IMR-90 (cell line): ENCODE measurements at regions not wholly inside any gene's neighbourhood (a gene's known extent, or its start where the extent isn't known, plus 50 kb on each side); places are given as distances from the start of the nearest gene placed in this dataset.

ENCODE experiments used
- ATAC-seq: fragments of 200-7000 bp; cut with Tn5 transposase; 2 replicates; pipeline ENCODE4 v1.9.1; 2020; ENCODE audit warnings: low read depth, mild to moderate bottlenecking, moderate library complexity
- BruUV-seq: library from RNA; stranded (reverse); fragments of 400-500 nt; replicated peaks from 2 replicates; lab custom pipeline; 2021; lab: Mats Ljungman, UMichigan
- CTCF ChIA-PET: fragments of 300-600 bp; formaldehyde crosslinking; extraction: SDS; loops from one replicate; lab custom pipeline; 2021; ENCODE audit warnings: antibody characterized with exemption; lab: Yijun Ruan, JAX
- POLR2A ChIA-PET: fragments of 300-600 bp; sonication (Branson Sonifier 250); formaldehyde crosslinking; loops from one replicate; lab custom pipeline; 2022; ENCODE audit warnings: antibody characterized with exemption; ENCODE audit not compliant: unreplicated experiment; lab: Charles Lee
- DNase-seq: peaks from one replicate; pipeline ENCODE4 v3.0.0; 2013
- H2AFZ ChIP-seq: replicated peaks from 2 replicates; pipeline ENCODE3; 2013; ENCODE audit warnings: low read length, mild to moderate bottlenecking; ENCODE audit not compliant: poor library complexity
- H2AK5ac ChIP-seq: 2 replicates; pipeline ENCODE4 v1.6.1; 2013; ENCODE audit warnings: low read depth, low read length, inconsistent platforms
- H2AK9ac ChIP-seq: replicated peaks from 2 replicates; pipeline ENCODE3; 2013; ENCODE audit warnings: mild to moderate bottlenecking, low read depth, low read length, moderate library complexity; ENCODE audit not compliant: poor library complexity
- H2BK120ac ChIP-seq: 2 replicates; pipeline ENCODE4 v1.6.1; 2013; ENCODE audit warnings: low read depth, low read length, inconsistent platforms
- H2BK15ac ChIP-seq: 3 replicates; pipeline ENCODE4 v1.6.1; 2013; ENCODE audit warnings: low read depth, low read length, inconsistent platforms
- H2BK20ac ChIP-seq: 2 replicates; pipeline ENCODE4 v1.6.1; 2013; ENCODE audit warnings: low read depth, mild to moderate bottlenecking, inconsistent platforms, low read length, moderate library complexity
- H2BK5ac ChIP-seq: 2 replicates; pipeline ENCODE4 v1.6.1; 2013; ENCODE audit warnings: mild to moderate bottlenecking, low read depth, low read length, inconsistent platforms; ENCODE audit not compliant: poor library complexity, severe bottlenecking
- H3K14ac ChIP-seq: replicated peaks from 2 replicates; pipeline ENCODE4 v1.6.1; 2013; ENCODE audit warnings: low read depth, low read length, inconsistent platforms
- H3K18ac ChIP-seq: 2 replicates; pipeline ENCODE4 v1.6.1; 2013; ENCODE audit warnings: low read depth, low read length, control low read depth
- H3K23ac ChIP-seq: 2 replicates; pipeline ENCODE4 v1.6.1; 2013; ENCODE audit warnings: low read depth, low read length, inconsistent platforms
- H3K27ac ChIP-seq: 2 replicates; pipeline ENCODE4 v1.5.1; 2013; ENCODE audit warnings: mild to moderate bottlenecking, control low read depth, low read length; ENCODE audit not compliant: insufficient read depth
- H3K27me3 ChIP-seq: 2 replicates; pipeline ENCODE4 v1.6.1; 2013; ENCODE audit warnings: low read length; ENCODE audit not compliant: control insufficient read depth, insufficient read depth
- H3K36me3 ChIP-seq: 2 replicates; pipeline ENCODE4 v1.6.1; 2013; ENCODE audit warnings: low read length, mixed read lengths; ENCODE audit not compliant: control insufficient read depth, insufficient read depth
- H3K4ac ChIP-seq: 2 replicates; pipeline ENCODE4 v1.6.1; 2013; ENCODE audit warnings: low read depth, low read length, inconsistent platforms
- H3K4me1 ChIP-seq: 2 replicates; pipeline ENCODE4 v1.6.1; 2013; ENCODE audit warnings: low read length, mixed read lengths; ENCODE audit not compliant: control insufficient read depth, insufficient read depth
- H3K4me2 ChIP-seq: 2 replicates; pipeline ENCODE4 v1.6.1; 2013; ENCODE audit warnings: low read depth, mild to moderate bottlenecking, control low read depth, low read length, moderate library complexity
- H3K4me3 ChIP-seq: 2 replicates; pipeline ENCODE4 v1.5.1; 2013; ENCODE audit warnings: low read depth, mild to moderate bottlenecking, control low read depth, low read length, moderate library complexity; ENCODE audit not compliant: insufficient read depth
- H3K56ac ChIP-seq: 2 replicates; pipeline ENCODE4 v1.6.1; 2013; ENCODE audit warnings: low read length, inconsistent platforms; ENCODE audit not compliant: insufficient read depth; ENCODE audit errors: extremely low read depth
- H3K79me1 ChIP-seq, 2 experiments: 2 replicates each; pipeline ENCODE4 v1.6.1; 2013; ENCODE audit warnings: low read length in 2 of 2, inconsistent platforms in 1 of 2, low read depth in 1 of 2
- H3K9ac ChIP-seq: 2 replicates; pipeline ENCODE4 v1.6.1; 2013; ENCODE audit warnings: low read depth, low read length, control low read depth
- H3K9me1 ChIP-seq: 2 replicates; pipeline ENCODE4 v1.6.1; 2013; ENCODE audit warnings: low read length, inconsistent platforms; ENCODE audit not compliant: insufficient read depth
- H3K9me3 ChIP-seq: 2 replicates; pipeline ENCODE4 v1.6.1; 2013; ENCODE audit warnings: low read length; ENCODE audit not compliant: control insufficient read depth, insufficient read depth
- H4K20me1 ChIP-seq: 2 replicates; pipeline ENCODE4 v1.6.1; 2013; ENCODE audit warnings: low read length, inconsistent platforms; ENCODE audit not compliant: insufficient read depth
- H4K5ac ChIP-seq: 2 replicates; pipeline ENCODE4 v1.6.1; 2013; ENCODE audit warnings: mild to moderate bottlenecking, low read depth, low read length, control low read depth
- H4K8ac ChIP-seq, 2 experiments: 2 replicates each; pipeline ENCODE4 v1.6.1; 2013; ENCODE audit warnings: low read depth in 2 of 2, low read length in 2 of 2, control low read depth in 1 of 2, inconsistent platforms in 1 of 2
- H4K91ac ChIP-seq: 2 replicates; pipeline ENCODE4 v1.6.1; 2013; ENCODE audit warnings: low read depth, low read length, inconsistent platforms; ENCODE audit not compliant: insufficient read depth
- BHLHE40 ChIP-seq: fragments of 150-350 bp; IDR thresholded peaks from 2 replicates; pipeline ENCODE4 v1.6.1; 2016; ENCODE audit warnings: mild to moderate bottlenecking, low read depth, low read length
- CEBPB ChIP-seq: IDR thresholded peaks from 2 replicates; pipeline ENCODE4 v1.6.1; 2012; ENCODE audit warnings: low read depth, low read length, improper control_type of control experiment
- CHD1 ChIP-seq: IDR thresholded peaks from 2 replicates; pipeline ENCODE4 v1.6.1; 2012; ENCODE audit warnings: low read depth, low read length, improper control_type of control experiment
- FOS ChIP-seq: fragments of 150-350 bp; IDR thresholded peaks from 2 replicates; pipeline ENCODE4 v1.6.1; 2016; ENCODE audit warnings: low read depth, low read length
- MAFK ChIP-seq: IDR thresholded peaks from 2 replicates; pipeline ENCODE4 v1.6.1; 2012; ENCODE audit warnings: low read depth, low read length, improper control_type of control experiment
- MAZ ChIP-seq: IDR thresholded peaks from 2 replicates; pipeline ENCODE4 v1.6.1; 2012; ENCODE audit warnings: low read depth, mild to moderate bottlenecking, low read length, improper control_type of control experiment, moderate library complexity, borderline replicate concordance
- MXI1 ChIP-seq: IDR thresholded peaks from 2 replicates; pipeline ENCODE4 v1.6.1; 2012; ENCODE audit warnings: low read depth, mild to moderate bottlenecking, low read length, moderate library complexity, borderline replicate concordance
- NFE2L2 ChIP-seq: fragments of 150-350 bp; IDR thresholded peaks from 2 replicates; pipeline ENCODE4 v1.6.1; 2016; ENCODE audit warnings: low read depth, mild to moderate bottlenecking, low read length
- POLR2A ChIP-seq: IDR thresholded peaks from 2 replicates; pipeline ENCODE4 v1.6.1; 2012; ENCODE audit warnings: mild to moderate bottlenecking, low read depth, low read length
- RAD21 ChIP-seq: IDR thresholded peaks from 2 replicates; pipeline ENCODE4 v1.6.1; 2012; ENCODE audit warnings: low read length, improper control_type of control experiment
- RCOR1 ChIP-seq: IDR thresholded peaks from 2 replicates; pipeline ENCODE4 v1.6.1; 2012; ENCODE audit warnings: mild to moderate bottlenecking, low read length, improper control_type of control experiment; ENCODE audit not compliant: insufficient replicate concordance
- RFX5 ChIP-seq: IDR thresholded peaks from 2 replicates; pipeline ENCODE4 v1.8.0; 2012; ENCODE audit warnings: low read depth, mild to moderate bottlenecking, low read length, moderate library complexity
- SMC3 ChIP-seq: fragments of 150-350 bp; IDR thresholded peaks from 2 replicates; pipeline ENCODE4 v1.6.1; 2016; ENCODE audit warnings: low read depth, mild to moderate bottlenecking, antibody characterized with exemption, low read length, moderate library complexity
- dilution Hi-C: fragments of 300-500 bp; cut with HindIII; formaldehyde crosslinking; loops from one replicate; pipeline ENCODE4 v1.14.3; 2018; ENCODE audit warnings: low sequenced_read_pairs; ENCODE audit not compliant: unreplicated experiment
- in situ Hi-C: fragments of 300-500 bp; cut with MboI; formaldehyde crosslinking; loops from 3 replicates; pipeline ENCODE4 v1.14.3; 2019; ENCODE audit warnings: low sequenced_read_pairs, inconsistent platforms, mixed read lengths
- intact Hi-C: fragments of 100-400 bp; cut with micrococcal nuclease; formaldehyde crosslinking; loops from 2 replicates; pipeline ENCODE4 v1.10.0; 2022
- TF ChIP-seq, protein P1 (sequence below): fragments of 150-350 bp; IDR thresholded peaks from 2 replicates; pipeline ENCODE4 v1.6.1; 2017; ENCODE audit warnings: mild to moderate bottlenecking, antibody characterized with exemption, low read length, low read depth
- TF ChIP-seq, protein P2 (sequence below): conservative IDR thresholded peaks from 2 replicates; pipeline ENCODE4 v1.5.1; 2012; ENCODE audit warnings: mild to moderate bottlenecking, low read depth, low read length, improper control_type of control experiment
- TF ChIP-seq, protein P3 (sequence below): fragments of 150-350 bp; IDR thresholded peaks from 2 replicates; pipeline ENCODE4 v1.6.1; 2016; ENCODE audit warnings: low read depth, mild to moderate bottlenecking, low read length, moderate library complexity, borderline replicate concordance

DNA sequence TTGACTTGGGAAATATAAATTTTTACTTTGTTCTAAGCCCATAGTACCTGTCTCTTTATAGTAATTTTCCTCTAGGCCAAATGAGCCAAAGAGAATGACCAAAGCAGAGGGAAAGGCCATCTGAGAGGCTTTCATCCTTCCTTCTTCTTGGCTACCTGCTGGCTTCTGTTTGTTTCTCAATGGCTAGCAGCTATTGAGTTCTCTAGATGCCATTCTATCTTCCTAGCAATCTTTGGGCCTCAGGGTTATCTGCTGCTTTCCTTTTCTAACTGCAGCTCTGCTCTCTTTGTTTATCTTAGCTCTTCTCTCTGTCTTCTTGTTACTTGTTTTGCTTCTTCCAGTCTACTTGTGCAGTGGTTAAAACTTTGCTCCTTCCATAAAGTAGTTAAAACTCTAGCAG lies 601.1 kb upstream of the NRXN1 start:
- H3K27ac ChIP-seq: no peak overlapping the region
- H2AK5ac ChIP-seq: no peak overlapping the region
- H4K8ac ChIP-seq: no peak overlapping the region
- H3K4me3 ChIP-seq: no peak overlapping the region
- no peaks in the 10 kb centered on the region for H3K9me3 ChIP-seq
- H2AK9ac ChIP-seq: no peak overlapping the region
- H3K36me3 ChIP-seq: no peaks in the 10 kb centered on the region
- no peak overlapping the region for H3K4me2 ChIP-seq
- H4K5ac ChIP-seq: no peak overlapping the region
- no peak overlapping the region for H2BK15ac ChIP-seq
- H3K23ac ChIP-seq: no peak overlapping the region
- TF ChIP-seq, protein P1, sequence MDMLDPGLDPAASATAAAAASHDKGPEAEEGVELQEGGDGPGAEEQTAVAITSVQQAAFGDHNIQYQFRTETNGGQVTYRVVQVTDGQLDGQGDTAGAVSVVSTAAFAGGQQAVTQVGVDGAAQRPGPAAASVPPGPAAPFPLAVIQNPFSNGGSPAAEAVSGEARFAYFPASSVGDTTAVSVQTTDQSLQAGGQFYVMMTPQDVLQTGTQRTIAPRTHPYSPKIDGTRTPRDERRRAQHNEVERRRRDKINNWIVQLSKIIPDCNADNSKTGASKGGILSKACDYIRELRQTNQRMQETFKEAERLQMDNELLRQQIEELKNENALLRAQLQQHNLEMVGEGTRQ: no peak
- TF ChIP-seq SMC3: no peak
- no peak for TF ChIP-seq MAZ
- TF ChIP-seq CEBPB: no peak
- TF ChIP-seq BHLHE40: no peak
- TF ChIP-seq CHD1: no peak
- TF ChIP-seq RFX5: no peak
- no peak for TF ChIP-seq POLR2A
- TF ChIP-seq RAD21: no peak
- TF ChIP-seq, protein P2, sequence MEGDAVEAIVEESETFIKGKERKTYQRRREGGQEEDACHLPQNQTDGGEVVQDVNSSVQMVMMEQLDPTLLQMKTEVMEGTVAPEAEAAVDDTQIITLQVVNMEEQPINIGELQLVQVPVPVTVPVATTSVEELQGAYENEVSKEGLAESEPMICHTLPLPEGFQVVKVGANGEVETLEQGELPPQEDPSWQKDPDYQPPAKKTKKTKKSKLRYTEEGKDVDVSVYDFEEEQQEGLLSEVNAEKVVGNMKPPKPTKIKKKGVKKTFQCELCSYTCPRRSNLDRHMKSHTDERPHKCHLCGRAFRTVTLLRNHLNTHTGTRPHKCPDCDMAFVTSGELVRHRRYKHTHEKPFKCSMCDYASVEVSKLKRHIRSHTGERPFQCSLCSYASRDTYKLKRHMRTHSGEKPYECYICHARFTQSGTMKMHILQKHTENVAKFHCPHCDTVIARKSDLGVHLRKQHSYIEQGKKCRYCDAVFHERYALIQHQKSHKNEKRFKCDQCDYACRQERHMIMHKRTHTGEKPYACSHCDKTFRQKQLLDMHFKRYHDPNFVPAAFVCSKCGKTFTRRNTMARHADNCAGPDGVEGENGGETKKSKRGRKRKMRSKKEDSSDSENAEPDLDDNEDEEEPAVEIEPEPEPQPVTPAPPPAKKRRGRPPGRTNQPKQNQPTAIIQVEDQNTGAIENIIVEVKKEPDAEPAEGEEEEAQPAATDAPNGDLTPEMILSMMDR: no peak
- no peak for TF ChIP-seq MAFK
- TF ChIP-seq MXI1: no peak
- TF ChIP-seq, protein P3, sequence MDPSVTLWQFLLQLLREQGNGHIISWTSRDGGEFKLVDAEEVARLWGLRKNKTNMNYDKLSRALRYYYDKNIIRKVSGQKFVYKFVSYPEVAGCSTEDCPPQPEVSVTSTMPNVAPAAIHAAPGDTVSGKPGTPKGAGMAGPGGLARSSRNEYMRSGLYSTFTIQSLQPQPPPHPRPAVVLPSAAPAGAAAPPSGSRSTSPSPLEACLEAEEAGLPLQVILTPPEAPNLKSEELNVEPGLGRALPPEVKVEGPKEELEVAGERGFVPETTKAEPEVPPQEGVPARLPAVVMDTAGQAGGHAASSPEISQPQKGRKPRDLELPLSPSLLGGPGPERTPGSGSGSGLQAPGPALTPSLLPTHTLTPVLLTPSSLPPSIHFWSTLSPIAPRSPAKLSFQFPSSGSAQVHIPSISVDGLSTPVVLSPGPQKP: no peak
- TF ChIP-seq NFE2L2: no peak
- TF ChIP-seq RCOR1: no peak
- TF ChIP-seq FOS: no peak
- in situ Hi-C loops (no loop called here), intact Hi-C loops (no loop called here), dilution Hi-C loops (no loop called here)
- H2BK120ac ChIP-seq: no peak overlapping the region
- H3K18ac ChIP-seq: no peak overlapping the region
- ATAC-seq: no peak
- H4K20me1 ChIP-seq: no peaks in the 10 kb centered on the region
- no peak overlapping the region for H3K9ac ChIP-seq
- POLR2A ChIA-PET: no interaction called here
- no peak overlapping the region for H2AFZ ChIP-seq
- H3K27me3 ChIP-seq: no peaks in the 10 kb centered on the region
- no peak overlapping the region for H4K91ac ChIP-seq
- no peak overlapping the region for H2BK20ac ChIP-seq
- no peaks in the 10 kb centered on the region for H3K4me1 ChIP-seq
- no TSS peak for BruUV-seq
- no peak for DNase-seq
- H3K56ac ChIP-seq: no peak overlapping the region
- CTCF ChIA-PET: no interaction called here
- no peak overlapping the region for H2BK5ac ChIP-seq
- H3K14ac ChIP-seq: no peak overlapping the region
- no peaks in the 10 kb centered on the region for H3K9me1 ChIP-seq
- H3K4ac ChIP-seq: no peak overlapping the region
- no peaks in the 10 kb centered on the region for H3K79me1 ChIP-seq
